ENCODE measurements at regions not wholly inside any gene's neighbourhood (a gene's known extent, or its start where the extent isn't known, plus 50 kb on each side); places are given as distances from the start of the nearest gene placed in this dataset.

DNA sequence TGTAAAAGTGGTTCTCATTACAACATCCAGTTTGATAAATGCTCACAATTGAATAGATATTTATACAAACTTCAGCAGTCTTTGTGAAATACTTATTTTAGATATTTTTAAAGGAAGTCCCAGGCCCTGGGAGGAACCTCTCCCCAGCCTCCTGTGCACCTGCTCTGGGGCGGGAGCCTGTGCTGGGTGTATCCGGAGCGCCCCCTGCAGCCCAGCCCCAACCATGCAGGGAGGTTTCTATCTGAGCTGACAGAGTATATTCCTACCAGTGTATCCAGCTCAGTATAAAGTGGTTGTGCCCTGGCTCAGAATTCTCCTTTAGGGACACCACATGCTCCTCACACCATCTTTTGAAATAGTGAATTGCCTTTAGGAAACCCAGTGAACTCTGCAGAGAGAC, 851.8 kb downstream of the TMEM121 start:
- no peak overlapping the region for H3K4ac ChIP-seq (replicated peaks; ENCODE audit: insufficient read length, low read depth, low read length)
- H4K20me1 ChIP-seq (replicated peaks in 1 of 2; ENCODE audit: control insufficient read depth in 1 of 2, insufficient read depth in 2 of 2, low read length in 2 of 2) = no peaks in the 10 kb centered on the region
- CTCF ChIA-PET (ENCODE audit: partially characterized antibody) = interaction anchor here (0.5 to 0.9 kb wide), 2 partner anchors 92 to 417 kb away, joined by 3 to 4 read pairs; no protein-coding TSS in a partner anchor
- no peak overlapping the region for H3K23ac ChIP-seq (ENCODE audit: insufficient read length)
- H3K4me1 ChIP-seq (replicated peaks in 1 of 4; ENCODE audit: control insufficient read depth in 3 of 4, insufficient read depth in 4 of 4, low read length in 3 of 4) = no peaks in the 10 kb centered on the region
- H3K56ac ChIP-seq (replicated peaks; ENCODE audit: insufficient read length, low read depth, low read length) = no peak overlapping the region
- no peak overlapping the region for H3K18ac ChIP-seq (ENCODE audit: extremely low read depth, low read length)
- H3K14ac ChIP-seq (ENCODE audit: insufficient read length) = no peak overlapping the region
- H3K4me2 ChIP-seq (ENCODE audit: insufficient read depth in 1 of 2, low read depth in 2 of 2, low read length in 2 of 2) = no peak overlapping the region
- no peak overlapping the region for H2BK20ac ChIP-seq (ENCODE audit: low read length)
- H2BK12ac ChIP-seq (ENCODE audit: low read depth, low read length) = no peak overlapping the region
- H3K36me3 ChIP-seq (ENCODE audit: control insufficient read depth in 2 of 4, insufficient read depth in 4 of 4, low read length in 3 of 4) = no peaks in the 10 kb centered on the region
- H3K79me1 ChIP-seq (ENCODE audit: low read depth, low read length) = no peaks in the 10 kb centered on the region
- FAIRE-seq (no peak), DNase-seq (ENCODE audit: low read depth in 1 of 2, low spot score in 2 of 2) (no peak)
- H4K8ac ChIP-seq (ENCODE audit: extremely low read depth, insufficient read depth, low read length) = no peak overlapping the region
- H3K27ac ChIP-seq (ENCODE audit: low read depth, low read length) = no peak overlapping the region
- POLR2A ChIA-PET (ENCODE audit: partially characterized antibody) = no interaction called here
- no peak overlapping the region for H4K91ac ChIP-seq (replicated peaks; ENCODE audit: insufficient read length, low read length)
- no peaks in the 10 kb centered on the region for H3K27me3 ChIP-seq (replicated peaks in 1 of 4; ENCODE audit: control insufficient read depth in 3 of 4, extremely low read depth in 1 of 4, insufficient read depth in 3 of 4, low read length in 3 of 4)
- no peak overlapping the region for H2AFZ ChIP-seq (ENCODE audit: low read length)
- H2BK15ac ChIP-seq (ENCODE audit: low read length) = no peak overlapping the region
- H2BK120ac ChIP-seq (replicated peaks; ENCODE audit: low read depth, low read length) = no peak overlapping the region
- no peaks in the 10 kb centered on the region for H3K79me2 ChIP-seq (ENCODE audit: control insufficient read depth in 1 of 2, insufficient read depth in 2 of 2, low read length in 2 of 2)
- no peaks in the 10 kb centered on the region for H3K23me2 ChIP-seq (ENCODE audit: low read depth, low read length)
- no peak overlapping the region for H3K4me3 ChIP-seq (ENCODE audit: extremely low read depth in 1 of 4, insufficient read depth in 2 of 4, low read depth in 3 of 4, low read length in 4 of 4)
- H3K9ac ChIP-seq (replicated peaks in 1 of 4; ENCODE audit: extremely low read depth in 1 of 4, low read depth in 3 of 4, low read length in 3 of 4) = no peak overlapping the region
- 33% methylated on average over 3 of the region's 3 CpGs; no CpG with 5 or more reads in 1 of the 2 experiments for WGBS, 2 experiments (ENCODE audit: extremely low coverage in 1 of 2, insufficient coverage in 1 of 2, insufficient read length in 1 of 2, insufficient replicate concordance in 2 of 2, low coverage in 1 of 2, low lambda C conversion rate in 2 of 2, missing lambda C conversion rate in 1 of 2)
- H2AK5ac ChIP-seq (ENCODE audit: low read depth, low read length) = no peak overlapping the region
- no peak overlapping the region for H2BK5ac ChIP-seq (ENCODE audit: low read depth, low read length)
- peaks cover 73 to 95% of the 10 kb centered on the region in 2 experiments for H3K9me3 ChIP-seq (ENCODE audit: insufficient read depth in 2 of 2, low read depth in 1 of 2, low read length in 1 of 2)
- no peak overlapping the region for H4K5ac ChIP-seq (ENCODE audit: insufficient read length, low read depth, low read length)
- TF ChIP-seq CEBPB (IDR thresholded peaks at IDR 0.05; ENCODE audit: low read depth, low read length) (no peak), KDM1A (IDR thresholded peaks at IDR 0.05; ENCODE audit: borderline replicate concordance, low read length) (no peak), KDM5A (IDR thresholded peaks at IDR 0.05; ENCODE audit: low read length) (no peak), MAFK (IDR thresholded peaks at IDR 0.05; ENCODE audit: low read depth, low read length) (no peak), FOSL1 (IDR thresholded peaks at IDR 0.05; ENCODE audit: insufficient read depth, low read depth, low read length) (no peak), RAD21 (IDR thresholded peaks at IDR 0.05 in 1 of 2, conservative IDR thresholded peaks at IDR 0.05 in 1 of 2; ENCODE audit: low read depth in 2 of 2, low read length in 2 of 2) (no peak), SIRT6 (IDR thresholded peaks at IDR 0.05; ENCODE audit: low read length) (no peak), ZNF274 (IDR thresholded peaks at IDR 0.05; ENCODE audit: borderline replicate concordance, extremely low read depth, low read length) (no peak), NRF1 (IDR thresholded peaks at IDR 0.05; ENCODE audit: low read depth, low read length) (no peak), RBBP5 (IDR thresholded peaks at IDR 0.05; ENCODE audit: borderline replicate concordance, low read depth, low read length) (no peak), ASH2L (IDR thresholded peaks at IDR 0.05; ENCODE audit: low read length) (no peak)
- TF ChIP-seq, protein P1, sequence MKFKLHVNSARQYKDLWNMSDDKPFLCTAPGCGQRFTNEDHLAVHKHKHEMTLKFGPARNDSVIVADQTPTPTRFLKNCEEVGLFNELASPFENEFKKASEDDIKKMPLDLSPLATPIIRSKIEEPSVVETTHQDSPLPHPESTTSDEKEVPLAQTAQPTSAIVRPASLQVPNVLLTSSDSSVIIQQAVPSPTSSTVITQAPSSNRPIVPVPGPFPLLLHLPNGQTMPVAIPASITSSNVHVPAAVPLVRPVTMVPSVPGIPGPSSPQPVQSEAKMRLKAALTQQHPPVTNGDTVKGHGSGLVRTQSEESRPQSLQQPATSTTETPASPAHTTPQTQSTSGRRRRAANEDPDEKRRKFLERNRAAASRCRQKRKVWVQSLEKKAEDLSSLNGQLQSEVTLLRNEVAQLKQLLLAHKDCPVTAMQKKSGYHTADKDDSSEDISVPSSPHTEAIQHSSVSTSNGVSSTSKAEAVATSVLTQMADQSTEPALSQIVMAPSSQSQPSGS (IDR thresholded peaks at IDR 0.05; ENCODE audit: low read length) = no peak
- TF ChIP-seq, protein P2, sequence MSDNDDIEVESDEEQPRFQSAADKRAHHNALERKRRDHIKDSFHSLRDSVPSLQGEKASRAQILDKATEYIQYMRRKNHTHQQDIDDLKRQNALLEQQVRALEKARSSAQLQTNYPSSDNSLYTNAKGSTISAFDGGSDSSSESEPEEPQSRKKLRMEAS (IDR thresholded peaks at IDR 0.05) = no peak

All from H1 (cell line).